Activated CD8-positive, alpha-beta memory T cell treated with anti-CD3 and anti-CD28 coated beads, Interleukin-2, amount 50 U/mL, for 24 hours (primary cell): ENCODE measurements at regions not wholly inside any gene's neighbourhood (a gene's known extent, or its start where the extent isn't known, plus 50 kb on each side); places are given as distances from the start of the nearest gene placed in this dataset.
"Not testable (repeated sequence)": the region's sequence is repeated elsewhere in the genome, so short reads cannot be mapped to it uniquely, and the experiment has no call there.

Source experiments
- DNase-seq: peaks from one replicate; pipeline ENCODE4 v3.0.0-alpha.2; 2020; ENCODE audit errors: extremely low read depth

DNA sequence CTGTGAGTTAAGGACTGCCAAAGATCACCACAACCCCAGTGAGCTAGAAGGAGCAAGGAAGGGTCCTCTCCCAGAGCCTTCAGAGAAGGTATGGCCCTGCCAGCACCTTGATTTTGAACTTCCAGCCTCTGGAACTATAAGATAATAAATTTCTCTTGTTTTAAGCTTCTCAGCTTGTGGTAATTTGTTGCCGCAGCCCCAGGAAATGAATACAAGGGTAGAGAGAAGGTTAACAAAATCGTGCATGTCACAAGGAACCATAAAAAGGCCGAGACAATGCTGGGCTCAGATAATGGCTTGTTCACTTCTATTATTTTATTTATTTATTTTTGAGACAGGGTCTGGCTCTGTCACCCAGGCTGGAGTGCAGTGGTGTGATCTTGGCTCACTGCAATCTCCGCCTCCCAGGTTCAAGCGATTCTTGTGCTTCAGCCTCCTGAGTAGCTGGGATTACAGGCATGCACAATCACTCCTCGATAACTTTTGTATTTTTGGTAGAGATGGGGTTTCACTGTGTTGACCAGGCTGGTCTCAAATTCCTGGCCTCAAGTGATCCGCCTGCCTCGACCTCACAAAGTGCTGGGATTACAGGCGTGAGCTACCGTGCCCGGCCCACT lies 71.5 kb downstream of the WSB1 start:
- not testable (repeated sequence) for DNase-seq

DNA sequence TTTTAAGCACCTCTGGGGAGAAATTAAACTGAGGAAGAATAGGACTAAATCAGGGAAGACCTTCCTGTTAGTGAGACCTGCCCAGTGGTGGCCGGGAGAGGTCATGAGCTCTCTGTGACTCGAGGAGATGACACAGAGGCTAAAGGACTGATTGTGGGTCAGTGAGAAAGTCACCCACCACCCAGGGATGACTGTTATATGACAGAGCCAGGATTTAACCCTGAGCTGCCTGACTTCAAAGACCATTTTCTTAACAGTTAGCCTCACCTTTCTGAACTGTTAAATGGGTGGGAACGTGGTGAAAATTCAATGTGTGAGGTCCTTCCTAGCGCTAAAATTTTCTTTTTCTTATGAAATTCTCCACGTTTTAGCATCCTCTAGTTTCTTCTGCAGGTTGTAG lies 72.5 kb downstream of the WSB1 start:
- DNase-seq = no peak

DNA sequence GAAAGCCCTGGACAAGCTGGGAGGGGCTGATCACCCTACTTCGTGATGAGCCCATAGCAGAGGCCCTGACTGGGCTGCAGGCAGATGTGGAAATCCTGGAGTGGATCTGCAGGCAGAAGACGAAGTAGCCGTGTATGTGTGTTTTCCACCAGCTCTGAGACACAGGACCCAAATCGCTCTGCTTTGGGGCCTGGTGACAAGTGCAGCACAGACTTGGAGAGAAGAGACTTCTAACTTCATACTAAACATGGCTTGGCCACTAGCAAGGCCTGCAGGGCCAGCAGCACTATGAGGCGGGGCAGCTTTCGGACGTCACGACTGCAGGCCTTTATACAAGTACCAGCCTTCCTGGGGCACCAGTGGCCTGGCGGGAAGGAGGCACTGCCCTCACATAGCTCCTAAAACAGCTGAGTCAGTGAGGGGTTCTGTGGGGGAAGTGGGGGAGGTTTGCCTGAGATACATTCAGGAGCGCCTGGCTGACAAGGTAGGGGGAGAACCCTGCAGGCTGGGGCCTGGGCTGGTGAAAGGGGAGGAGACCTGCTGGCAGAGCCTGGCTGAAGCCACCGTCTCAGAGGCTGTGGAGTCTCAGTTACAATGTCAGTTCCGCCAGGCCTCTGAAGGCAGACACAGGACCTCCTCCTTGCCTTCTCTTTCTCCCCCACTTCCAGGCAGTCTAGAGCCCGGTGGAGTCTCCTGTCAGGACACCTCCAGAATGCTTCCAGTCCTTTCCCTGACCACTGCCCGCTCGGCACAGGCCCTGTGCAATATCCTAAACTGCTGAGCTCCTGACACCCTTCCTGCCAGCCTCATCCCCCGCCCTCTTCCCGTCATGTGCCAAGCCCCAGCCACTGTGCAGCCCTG lies 73.4 kb downstream of the WSB1 start:
- DNase-seq = no peak

DNA sequence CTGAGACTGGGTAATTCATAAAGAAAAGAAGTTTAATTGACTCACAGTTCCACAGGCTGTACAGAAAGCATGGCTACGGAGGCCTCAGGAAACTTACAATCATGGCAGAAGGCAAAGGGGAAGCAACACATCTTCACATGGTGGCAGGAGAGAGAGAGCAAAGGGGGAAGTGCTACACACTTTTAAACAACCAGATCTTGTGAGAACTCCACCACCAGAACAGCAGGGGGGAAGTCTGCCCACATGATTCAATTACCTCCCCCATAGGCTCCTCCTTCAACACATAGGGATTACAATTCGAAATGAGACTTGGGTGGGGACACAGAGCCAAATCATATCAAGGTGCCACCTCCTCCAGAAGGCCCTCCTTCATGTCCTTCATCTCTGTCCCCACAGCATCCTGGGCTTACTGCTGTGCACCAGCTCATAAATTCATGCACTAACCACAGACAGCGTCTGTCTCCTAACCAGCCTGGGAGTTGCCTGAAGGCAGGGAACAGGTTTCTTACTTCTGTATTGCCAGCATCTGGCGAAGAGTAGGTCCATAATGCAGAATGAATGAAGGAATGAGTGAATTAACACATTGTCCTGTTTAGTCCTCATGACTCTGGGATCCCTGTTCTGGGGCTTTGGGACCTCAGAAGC lies 74.4 kb downstream of the WSB1 start:
- no peak for DNase-seq

DNA sequence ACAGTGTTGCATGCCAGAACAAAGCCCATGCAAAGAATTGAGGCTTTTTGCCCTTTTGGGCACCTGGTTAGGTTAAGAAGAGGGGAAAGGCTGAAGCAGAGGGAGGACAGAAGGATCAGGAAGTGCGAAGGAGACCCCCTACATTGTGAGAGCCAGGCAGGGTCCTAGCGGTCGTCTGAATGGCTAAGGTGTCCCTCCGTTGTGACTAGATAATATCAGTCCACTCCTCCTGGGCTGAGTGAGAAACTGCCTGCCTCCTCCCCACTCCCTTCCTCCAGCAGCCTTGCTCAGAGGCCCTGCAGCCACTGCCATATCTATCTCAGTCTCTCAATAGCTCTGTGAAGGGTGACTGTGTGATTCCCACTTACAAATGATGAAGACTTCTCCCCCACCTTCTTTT lies 75.1 kb downstream of the WSB1 start:
- no peak for DNase-seq

DNA sequence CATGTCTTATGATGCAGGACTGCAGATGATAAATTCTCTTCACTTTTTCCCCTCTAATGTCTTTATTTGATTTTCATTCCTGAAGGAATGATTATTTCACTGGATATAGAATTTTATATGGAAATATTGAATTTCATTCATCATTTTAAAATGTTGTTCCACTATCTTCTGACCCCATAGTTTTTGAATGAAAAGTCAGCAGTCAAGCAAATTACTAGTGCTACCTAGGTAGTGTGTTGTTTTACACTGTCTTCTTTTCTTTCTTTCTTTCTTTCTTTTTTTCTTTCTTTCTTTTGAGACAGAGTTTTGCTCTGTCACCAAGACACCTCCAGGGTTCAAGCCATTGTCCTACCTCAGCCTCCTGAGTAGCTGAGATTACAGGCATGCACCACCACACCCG lies 76.9 kb downstream of the WSB1 start:
- no peak for DNase-seq

DNA sequence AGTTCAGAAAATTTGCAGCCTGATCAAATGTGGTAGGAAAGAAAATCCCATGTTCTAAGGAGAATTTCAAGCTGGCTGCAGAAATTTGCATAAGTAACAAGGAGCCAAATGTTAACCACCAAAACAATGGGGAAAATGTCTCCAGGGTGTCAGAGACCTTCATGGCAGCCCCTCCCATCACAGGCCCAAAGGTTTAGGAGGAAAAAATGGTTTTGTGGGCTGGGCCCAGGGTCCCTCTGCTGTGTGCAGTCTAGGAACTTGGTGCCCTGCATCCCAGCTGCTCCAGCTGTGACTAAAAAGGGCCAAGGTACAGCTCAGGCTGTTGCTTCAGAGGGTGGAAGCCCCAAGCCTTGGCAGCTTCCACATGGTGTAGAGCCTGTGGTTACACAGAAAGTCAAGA lies 79.8 kb downstream of the WSB1 start:
- DNase-seq = not testable (repeated sequence)

DNA sequence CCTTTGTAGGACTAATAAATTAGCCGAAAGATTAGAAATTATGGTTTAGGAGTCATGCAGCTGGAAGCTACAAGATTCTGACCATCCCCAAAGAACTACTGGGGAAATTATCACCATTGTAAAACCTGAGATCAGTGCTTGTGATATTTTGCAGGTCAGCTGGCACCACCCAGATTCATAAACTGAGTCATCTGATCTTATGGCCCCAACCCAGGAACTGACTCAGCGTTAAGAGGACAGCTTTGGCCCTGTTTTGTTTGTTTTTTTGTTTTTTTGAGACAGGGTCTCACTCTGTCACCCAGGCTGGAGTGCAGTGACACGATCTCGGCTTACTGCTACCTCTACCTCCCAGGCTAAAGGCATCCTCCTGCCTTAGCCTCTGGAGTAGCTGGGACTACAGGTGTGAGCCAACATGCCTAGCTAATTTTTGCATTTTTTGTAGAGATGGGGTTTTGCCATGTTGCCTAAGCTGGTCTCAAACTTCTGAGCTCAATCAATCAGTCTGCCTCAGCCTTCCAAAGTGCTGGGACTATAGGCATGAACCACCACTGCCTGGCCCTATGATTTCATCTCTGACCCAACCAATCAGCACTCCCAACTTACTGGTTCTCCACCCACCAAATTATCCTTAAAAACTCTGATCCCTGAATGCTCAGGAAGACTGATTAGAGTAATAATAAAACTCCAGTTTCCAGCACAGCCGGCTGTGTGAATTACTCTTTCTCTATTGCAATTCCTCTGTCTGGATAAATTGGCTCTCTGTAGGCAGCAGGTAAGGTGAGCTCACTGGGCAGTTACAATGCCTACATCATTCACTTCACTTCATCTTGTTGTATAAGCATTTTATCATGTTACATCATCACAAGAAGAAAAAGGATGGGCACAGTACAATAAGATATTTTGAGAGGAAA lies 79.4 kb upstream of the KSR1 start:
- no peak for DNase-seq

DNA sequence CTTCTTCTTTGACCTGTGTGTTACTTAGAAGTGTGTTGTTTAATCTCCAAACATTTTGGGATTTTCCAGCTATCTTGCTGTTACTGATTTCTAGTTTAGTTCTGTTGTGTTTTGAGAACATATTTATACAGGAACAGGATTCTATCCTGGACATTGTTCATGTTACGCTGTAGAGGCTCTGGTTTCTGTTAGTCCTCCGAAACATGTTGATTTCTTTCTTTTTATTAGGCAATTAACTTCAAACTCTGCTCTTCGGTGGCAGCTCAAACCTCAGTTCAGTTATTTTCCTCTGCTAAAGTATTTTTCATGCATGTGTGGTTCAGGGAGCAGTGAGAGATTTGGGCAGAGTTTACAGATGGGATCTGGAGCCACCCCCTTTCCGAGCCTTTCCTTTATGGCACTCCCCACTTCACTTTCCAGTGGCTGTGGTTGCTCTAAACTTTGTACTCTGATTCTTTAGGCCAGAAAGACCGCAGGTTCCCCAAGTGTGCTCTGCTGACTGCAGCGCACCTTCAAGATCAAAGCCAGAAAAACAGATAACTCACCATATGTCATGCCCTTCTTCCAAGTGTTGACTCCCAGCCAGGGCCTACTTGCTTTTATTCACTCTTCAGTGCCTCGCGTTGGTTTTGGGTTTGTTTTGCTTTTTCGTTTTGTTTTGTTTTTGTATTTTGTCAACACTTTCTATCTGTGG lies 77.6 kb upstream of the KSR1 start:
- DNase-seq = no peak

DNA sequence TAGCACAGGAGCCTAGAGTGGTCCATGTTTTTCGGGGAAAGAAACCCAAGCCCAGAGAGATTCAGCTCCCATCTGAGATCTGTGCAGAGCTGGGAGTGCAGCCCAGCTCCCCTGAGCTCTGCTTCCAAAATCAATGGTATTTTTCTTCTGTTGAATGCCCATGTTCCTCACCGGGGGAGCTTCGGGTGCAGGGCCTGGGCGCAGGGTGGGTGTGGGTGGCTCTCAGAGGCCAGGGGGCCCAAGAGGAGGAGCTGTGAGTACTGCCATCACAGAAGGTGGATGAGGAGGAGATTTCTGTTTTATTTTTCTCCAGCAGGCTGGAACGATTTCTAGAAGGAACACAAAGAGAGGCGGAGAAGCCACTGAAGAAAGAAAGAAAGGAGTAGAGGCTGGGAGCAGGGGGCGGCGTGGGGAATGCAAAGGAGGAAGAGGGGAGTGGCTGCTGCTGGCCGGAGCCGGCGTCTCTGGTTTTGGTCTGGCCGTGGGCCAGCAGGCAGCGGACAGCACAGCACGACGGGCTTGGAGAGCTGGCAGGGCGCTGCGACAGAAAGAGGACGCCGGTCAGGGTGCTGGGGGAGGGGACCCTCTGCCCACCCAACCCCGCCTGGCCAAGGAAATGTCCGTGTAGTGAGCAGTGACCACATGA lies 76.2 kb upstream of the KSR1 start:
- no peak for DNase-seq

DNA sequence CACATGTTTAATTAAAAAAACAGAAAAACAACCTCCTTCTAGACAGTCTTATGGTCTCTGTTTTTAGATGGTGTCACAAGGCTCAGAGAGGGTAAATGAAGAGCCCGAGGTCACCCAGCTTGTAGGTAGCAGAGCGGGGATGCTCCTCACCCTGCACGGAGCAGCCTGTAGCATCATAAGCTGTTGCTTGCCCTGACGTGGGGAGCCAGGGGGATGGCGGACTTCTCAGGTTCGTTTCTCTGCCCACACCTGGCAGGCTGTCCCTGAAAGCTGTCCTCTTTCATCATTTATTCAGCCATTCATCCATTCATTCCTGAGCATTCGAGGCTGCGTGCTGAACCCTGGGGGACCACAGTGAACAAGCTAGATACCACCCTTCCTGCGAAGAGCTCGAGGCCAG lies 75.7 kb upstream of the KSR1 start:
- no peak for DNase-seq

DNA sequence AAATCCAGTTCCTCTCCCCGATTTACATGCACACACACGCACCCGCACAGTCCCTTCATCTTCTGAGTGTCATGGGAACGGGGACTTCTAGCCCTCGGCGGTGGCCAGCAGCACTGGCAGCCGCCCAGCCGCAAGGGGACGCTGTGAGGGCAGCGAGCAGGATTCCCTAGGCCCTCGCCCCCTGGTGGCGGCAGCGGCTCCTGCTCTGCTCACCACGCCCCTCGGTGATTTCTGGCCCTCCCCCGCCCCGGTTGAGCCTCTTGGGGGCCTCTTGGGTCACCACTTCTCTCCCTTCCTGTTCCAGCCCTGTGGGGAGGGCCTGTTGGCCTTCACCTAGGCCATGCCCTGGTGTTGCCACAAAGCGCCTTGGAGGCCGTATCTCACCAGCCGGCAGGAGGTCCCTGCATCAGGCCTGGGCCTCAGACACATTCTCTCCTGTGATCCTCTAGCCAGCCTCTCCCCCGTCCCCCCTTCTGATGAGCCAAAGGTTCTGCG lies 75.2 kb upstream of the KSR1 start:
- DNase-seq = peak; percentile 32

DNA sequence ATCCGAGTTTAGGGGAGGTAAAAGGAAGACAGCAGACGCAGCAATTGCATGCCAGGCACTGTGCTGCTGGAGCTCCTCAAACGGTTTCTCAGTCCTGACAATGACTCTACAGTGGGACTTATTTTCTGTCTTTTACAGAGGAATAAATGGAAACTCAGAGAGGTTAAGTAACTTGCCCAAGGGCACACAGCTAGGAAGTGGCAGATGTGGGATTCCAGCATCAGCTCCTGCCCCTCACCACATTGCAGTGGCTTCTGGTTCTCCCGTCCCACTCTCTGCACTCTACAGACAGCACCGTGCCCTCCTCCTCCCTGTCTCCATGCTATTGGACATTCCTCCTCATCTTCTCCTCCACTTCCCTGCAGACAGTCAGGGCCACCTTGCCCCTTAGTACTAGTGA lies 74.2 kb upstream of the KSR1 start:
- DNase-seq = no peak

DNA sequence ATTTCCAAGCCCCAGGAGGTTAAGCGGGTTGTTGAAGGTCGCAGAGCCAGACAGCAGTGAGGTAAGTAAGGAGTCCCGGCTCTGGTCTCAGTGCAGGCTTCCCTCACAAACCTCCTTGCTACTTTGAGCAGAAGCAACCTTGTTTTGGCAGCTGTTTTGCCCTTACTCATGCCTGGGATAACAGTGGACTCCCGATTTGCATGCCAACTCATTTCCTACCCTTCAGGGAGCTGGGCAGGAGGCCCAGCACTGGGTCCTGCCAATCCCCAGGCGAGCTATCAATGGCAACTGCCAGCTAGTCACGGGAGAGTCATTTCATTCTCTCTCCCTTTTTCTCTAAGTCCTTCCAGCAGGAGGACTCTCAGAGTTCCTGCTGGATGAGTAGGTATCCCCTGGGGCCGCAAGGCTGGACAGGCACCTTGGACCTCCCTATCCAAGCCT lies 72.0 kb upstream of the KSR1 start:
- DNase-seq = no peak

DNA sequence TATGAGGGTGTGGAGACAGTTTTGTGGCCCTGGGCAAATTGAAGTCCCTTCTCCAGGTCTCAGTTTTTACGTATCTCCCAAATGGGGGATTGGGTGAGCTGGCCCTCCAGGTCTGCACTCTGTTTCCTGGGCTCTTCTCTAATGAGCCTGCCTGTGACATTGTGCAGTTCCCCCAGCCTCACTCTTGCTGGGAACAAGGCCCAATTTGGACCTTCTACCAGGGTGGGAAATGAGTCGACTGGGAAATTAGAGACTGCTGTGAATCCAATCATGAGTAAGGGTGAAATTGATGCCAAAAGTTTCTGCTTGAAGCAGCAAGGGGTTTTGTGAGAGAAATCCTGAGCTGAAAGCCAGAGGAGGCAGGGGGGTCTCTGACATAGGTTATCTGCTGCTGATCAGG lies 71.5 kb upstream of the KSR1 start:
- no peak for DNase-seq

DNA sequence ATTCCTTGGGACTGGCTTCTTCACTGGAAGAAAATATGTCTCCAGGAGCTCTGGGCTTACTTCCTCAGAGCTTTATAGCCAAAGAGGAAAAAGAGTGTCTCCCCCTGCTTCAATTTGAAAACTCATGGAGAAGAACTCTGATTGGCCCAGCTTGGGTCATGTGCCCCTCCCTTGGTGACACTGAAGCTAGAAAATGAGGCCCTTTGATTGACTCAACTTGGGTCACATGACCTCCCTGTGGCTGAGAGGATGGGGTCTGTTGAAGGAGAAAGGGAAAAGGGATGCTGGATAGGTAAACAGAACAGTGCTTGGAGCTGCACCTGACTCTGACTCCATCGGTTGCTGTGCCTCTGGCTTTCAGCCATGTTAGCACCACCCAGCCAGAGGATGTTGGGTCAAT lies 70.6 kb upstream of the KSR1 start:
- no peak for DNase-seq

DNA sequence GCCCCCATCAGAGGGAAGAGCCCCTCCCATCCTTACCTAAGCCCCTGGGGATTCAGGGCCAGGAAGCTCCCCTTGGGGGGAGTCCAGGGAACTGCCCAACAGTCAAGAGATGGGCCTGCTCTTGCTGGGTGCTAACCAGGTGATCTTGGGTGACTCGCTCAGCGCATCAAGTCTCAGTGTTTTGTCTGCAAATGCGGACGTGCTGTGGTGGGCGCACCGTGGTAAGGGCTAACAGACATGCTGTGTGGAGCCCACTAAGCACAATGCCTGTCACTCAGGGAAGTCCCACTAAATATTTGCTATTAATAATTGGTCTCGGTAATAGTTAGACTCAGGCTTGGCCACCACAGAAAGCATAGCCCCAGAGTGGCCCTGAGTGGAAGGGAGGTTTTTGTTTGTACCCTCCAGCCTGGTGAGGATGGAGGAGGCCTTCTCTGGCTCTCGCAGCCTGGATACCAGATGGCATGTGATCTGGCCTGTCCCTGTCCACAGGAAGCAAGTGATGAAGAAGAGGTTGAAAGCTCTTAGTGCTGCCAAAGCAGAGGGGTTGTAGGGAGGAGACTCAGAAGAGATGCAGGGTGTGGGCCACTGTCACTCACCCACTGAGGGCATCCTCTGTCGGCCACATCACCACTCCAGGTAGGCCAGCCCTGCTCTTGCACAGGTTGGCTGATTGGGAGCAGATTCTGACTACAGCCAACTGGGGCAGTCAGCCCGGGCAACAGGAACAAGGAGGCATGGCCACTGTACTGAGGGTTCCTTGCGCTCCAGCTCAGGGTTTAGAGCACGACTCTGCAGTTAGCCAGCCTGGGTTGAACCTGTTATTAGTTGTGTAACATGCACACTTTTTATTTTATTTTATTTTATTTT lies 69.8 kb upstream of the KSR1 start:
- no peak for DNase-seq

DNA sequence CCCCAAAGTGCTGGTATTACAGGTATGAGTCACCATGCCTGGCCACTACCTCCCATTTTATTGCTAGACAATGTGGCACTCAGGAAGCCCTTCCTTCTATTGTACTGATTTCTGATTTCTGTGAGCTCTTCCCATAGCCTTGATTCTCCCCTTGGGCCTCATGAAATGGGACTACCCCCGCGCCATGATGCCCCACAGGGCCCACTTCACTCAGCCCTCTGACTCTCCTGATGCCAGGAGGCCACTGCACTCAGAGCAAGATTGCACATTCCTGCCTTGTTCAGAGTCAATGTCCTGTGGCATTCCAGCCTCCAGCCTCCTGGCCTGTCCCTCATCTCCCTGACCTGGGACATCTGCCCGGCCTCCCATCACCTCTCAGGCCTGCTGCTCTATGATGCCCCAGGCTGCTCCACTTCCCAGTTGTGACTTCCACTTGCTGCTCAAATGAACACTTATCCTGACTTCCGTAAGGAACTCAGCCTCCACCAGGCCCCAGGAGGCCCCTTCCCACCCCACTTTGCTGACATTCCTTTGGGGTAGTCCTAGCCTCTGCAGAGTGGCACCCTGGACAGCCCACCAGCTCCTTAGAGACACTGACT lies 66.6 kb upstream of the KSR1 start:
- no peak for DNase-seq

DNA sequence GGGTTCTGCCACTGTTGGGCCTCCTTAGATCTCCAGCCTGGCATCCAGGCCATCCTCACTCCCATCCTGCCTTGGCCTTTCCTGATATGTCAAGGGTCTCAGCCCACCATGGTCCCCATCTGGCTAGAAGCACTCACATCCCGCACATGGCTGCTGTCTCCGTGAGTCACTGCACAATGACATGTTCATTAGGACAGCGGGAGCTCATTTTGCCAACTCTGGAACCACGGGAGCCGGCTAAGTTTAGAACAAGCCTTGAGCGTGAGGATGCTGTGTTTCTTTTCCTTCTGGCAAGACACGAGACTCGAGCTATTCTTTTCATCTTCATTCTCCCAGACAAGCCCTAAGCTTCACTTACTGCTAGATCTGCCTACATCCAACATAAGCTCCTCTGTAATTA lies 65.7 kb upstream of the KSR1 start:
- no peak for DNase-seq
